A549 (cell line): ENCODE measurements at regions not wholly inside any gene's neighbourhood (a gene's known extent, or its start where the extent isn't known, plus 50 kb on each side); places are given as distances from the start of the nearest gene placed in this dataset.

Source experiments
- ATAC-seq, 2 experiments: fragments of 200-7000 bp in 1 of 2; fragments of >200 bp in 1 of 2; cut with Nextera tagmentation in 1 of 2; cut with Tn5 transposase in 1 of 2; 3 replicates each; pipeline versions ENCODE4 v1.8.0 to v1.9.1; 2018 to 2020; ENCODE audit warnings: mild to moderate bottlenecking in 1 of 2, moderate library complexity in 1 of 2
- CTCF ChIA-PET: fragments of 300-600 bp; sonication (Branson Sonifier 250); formaldehyde crosslinking; extraction: SDS; loops from one replicate; lab custom pipeline; 2021; ENCODE audit warnings: antibody characterized with exemption, inconsistent platforms; lab: Yijun Ruan, JAX
- POLR2A ChIA-PET: fragments of 350-600 bp; formaldehyde crosslinking; extraction: SDS; loops from one replicate; lab custom pipeline; 2021; ENCODE audit warnings: antibody characterized with exemption, inconsistent platforms; lab: Yijun Ruan, JAX
- DNase-seq, 2 experiments: peaks; one replicate each; pipeline versions ENCODE4 v3.0.0 to v3.0.0-alpha.2; 2011 to 2016; ENCODE audit warnings: low read depth in 1 of 2, low spot score in 1 of 2
- FAIRE-seq: peaks from 2 replicates; lab custom pipeline; 2011; peaks lifted over from hg19 to GRCh38; lab: Jason Lieb, UNC
- H3K27ac ChIP-seq, 2 experiments: fragments of >200 bp; sonication (Bioruptor Twin); formaldehyde crosslinking; 3 replicates each; pipeline ENCODE4 v1.5.1; 2016 to 2017
- H3K4me1 ChIP-seq: fragments of >200 bp; sonication (Bioruptor Twin); formaldehyde crosslinking; 3 replicates; pipeline ENCODE4 v1.6.1; 2016
- H3K4me2 ChIP-seq: fragments of >200 bp; sonication (Bioruptor Twin); formaldehyde crosslinking; 3 replicates; pipeline ENCODE4 v1.6.1; 2016
- H3K4me3 ChIP-seq: fragments of >200 bp; sonication (Bioruptor Twin); formaldehyde crosslinking; 3 replicates; pipeline ENCODE4 v1.5.1; 2016
- H3K9me3 ChIP-seq: fragments of >200 bp; sonication (Bioruptor Twin); formaldehyde crosslinking; 3 replicates; pipeline ENCODE4 v1.6.1; 2016
- ATOH8 ChIP-seq: fragments of 250-450 bp; sonication (Bioruptor Pico); IDR thresholded peaks from 2 replicates; pipeline ENCODE4 v1.5.0; 2020; ENCODE audit warnings: low read depth, mild to moderate bottlenecking, moderate library complexity
- BCL3 ChIP-seq: fragments of >200 bp; sonication (Bioruptor Twin); formaldehyde crosslinking; IDR thresholded peaks from 3 replicates; pipeline ENCODE4 v1.6.1; 2016
- CBX2 ChIP-seq: fragments of 200-600 bp; sonication (generic); IDR thresholded peaks from 2 replicates; pipeline ENCODE4 v1.6.1; 2016; ENCODE audit warnings: low read depth, mild to moderate bottlenecking, borderline replicate concordance
- CTCF ChIP-seq: fragments of >200 bp; sonication (Bioruptor Twin); formaldehyde crosslinking; IDR thresholded peaks from 3 replicates; pipeline ENCODE4 v1.5.1; 2016
- E2F6 ChIP-seq: IDR thresholded peaks from 2 replicates; pipeline ENCODE4 v1.6.1; 2012; ENCODE audit warnings: low read depth, borderline replicate concordance
- EHF ChIP-seq: fragments of 250-450 bp; sonication (Bioruptor Pico); IDR thresholded peaks from 2 replicates; pipeline ENCODE4 v1.5.0; 2020; ENCODE audit warnings: mild to moderate bottlenecking
- EHMT2 ChIP-seq: fragments of 200-600 bp; sonication (generic); IDR thresholded peaks from 2 replicates; pipeline ENCODE4 v1.6.1; 2016; ENCODE audit warnings: antibody characterized with exemption, low read depth, mild to moderate bottlenecking, moderate library complexity
- ESRRA ChIP-seq: fragments of 150-350 bp; IDR thresholded peaks from 2 replicates; pipeline ENCODE4 v1.6.1; 2014; ENCODE audit warnings: mild to moderate bottlenecking, low read length, borderline replicate concordance
- FOSB ChIP-seq: fragments of 250-450 bp; sonication (Bioruptor Pico); IDR thresholded peaks from 2 replicates; pipeline ENCODE4 v1.5.0; 2020; ENCODE audit warnings: mild to moderate bottlenecking, moderate library complexity
- FOSL2 ChIP-seq, 2 experiments: fragments of 450-650 bp in 1 of 2; fragments of >200 bp in 1 of 2; sonication (Bioruptor Twin) in 1 of 2; formaldehyde crosslinking; IDR thresholded peaks; 2 replicates each; pipeline versions ENCODE4 v1.5.0 to v1.6.1; 2016 to 2020; ENCODE audit warnings: mild to moderate bottlenecking in 1 of 2, moderate library complexity in 1 of 2
- GATA3 ChIP-seq: IDR thresholded peaks from 2 replicates; pipeline ENCODE4 v1.6.1; 2012; ENCODE audit warnings: borderline replicate concordance
- HDAC2 ChIP-seq: fragments of 200-600 bp; sonication (generic); IDR thresholded peaks from 2 replicates; pipeline ENCODE4 v1.6.1; 2016
- HES2 ChIP-seq: fragments of >200 bp; sonication (Bioruptor Twin); formaldehyde crosslinking; IDR thresholded peaks from 2 replicates; pipeline ENCODE4 v1.6.1; 2016
- HEYL ChIP-seq: fragments of 250-450 bp; sonication (Bioruptor Pico); IDR thresholded peaks from 2 replicates; pipeline ENCODE4 v1.8.0; 2021; ENCODE audit warnings: mild to moderate bottlenecking, moderate library complexity
- HMGXB4 ChIP-seq: fragments of 250-450 bp; sonication (Bioruptor Pico); IDR thresholded peaks from 2 replicates; pipeline ENCODE4 v1.5.0; 2021; ENCODE audit warnings: mild to moderate bottlenecking, moderate library complexity, borderline replicate concordance
- HOXA7 ChIP-seq: fragments of 250-450 bp; sonication (Bioruptor Pico); IDR thresholded peaks from 2 replicates; pipeline ENCODE4 v1.5.0; 2020; ENCODE audit warnings: mild to moderate bottlenecking, moderate library complexity
- JUN ChIP-seq, 2 experiments: fragments of >200 bp; sonication (Bioruptor Twin); formaldehyde crosslinking; IDR thresholded peaks; 2 replicates in 1 of 2; 3 replicates in 1 of 2; pipeline ENCODE4 v1.6.1; 2016 to 2017
- JUNB ChIP-seq: fragments of >200 bp; sonication (Bioruptor Twin); formaldehyde crosslinking; IDR thresholded peaks from 2 replicates; pipeline ENCODE4 v1.6.1; 2016
- KDM1A ChIP-seq: fragments of 200-600 bp; sonication (generic); IDR thresholded peaks from 2 replicates; pipeline ENCODE4 v1.6.1; 2016; ENCODE audit warnings: low read depth, mild to moderate bottlenecking
- KDM5A ChIP-seq: fragments of 200-600 bp; sonication (generic); IDR thresholded peaks from 2 replicates; pipeline ENCODE4 v1.6.1; 2016; ENCODE audit warnings: antibody characterized with exemption, mild to moderate bottlenecking
- MAZ ChIP-seq: fragments of 150-350 bp; IDR thresholded peaks from 2 replicates; pipeline ENCODE4 v1.6.1; 2014; ENCODE audit warnings: antibody characterized with exemption, low read depth, low read length, borderline replicate concordance
- MYC ChIP-seq: IDR thresholded peaks from 2 replicates; pipeline ENCODE4 v1.6.1; 2012; ENCODE audit warnings: mild to moderate bottlenecking, inconsistent platforms, low read length, improper control_type of control experiment, borderline replicate concordance
- PBX3 ChIP-seq: IDR thresholded peaks from 2 replicates; pipeline ENCODE4 v1.6.1; 2012
- PHF8 ChIP-seq: fragments of 200-600 bp; sonication (generic); IDR thresholded peaks from 2 replicates; pipeline ENCODE4 v1.6.1; 2016; ENCODE audit warnings: low read depth, mild to moderate bottlenecking, antibody characterized with exemption, moderate library complexity, borderline replicate concordance
- POLR2A ChIP-seq: IDR thresholded peaks from 2 replicates; pipeline ENCODE4 v1.6.1; 2012; ENCODE audit warnings: mild to moderate bottlenecking, low read length
- RFX5 ChIP-seq: fragments of 450-650 bp; IDR thresholded peaks from 2 replicates; pipeline ENCODE4 v1.7.1; 2014; ENCODE audit warnings: antibody characterized with exemption, mild to moderate bottlenecking, moderate library complexity
- TFCP2L1 ChIP-seq: fragments of 250-450 bp; sonication (Bioruptor Pico); IDR thresholded peaks from 2 replicates; pipeline ENCODE4 v1.5.0; 2021; ENCODE audit warnings: mild to moderate bottlenecking
- TP53 ChIP-seq: fragments of 250-450 bp; sonication (Bioruptor Pico); IDR thresholded peaks from 2 replicates; pipeline ENCODE4 v1.5.0; 2021; ENCODE audit warnings: mild to moderate bottlenecking, moderate library complexity
- USF2 ChIP-seq: fragments of 450-650 bp; IDR thresholded peaks from 2 replicates; pipeline ENCODE4 v1.6.1; 2014; ENCODE audit warnings: antibody characterized with exemption
- ZNF302 ChIP-seq: fragments of 250-450 bp; sonication (Bioruptor Pico); IDR thresholded peaks from 2 replicates; pipeline ENCODE4 v1.9.0; 2021; ENCODE audit warnings: inconsistent platforms, mild to moderate bottlenecking, moderate library complexity
- ZSCAN20 ChIP-seq: fragments of 250-450 bp; sonication (Bioruptor Pico); IDR thresholded peaks from 2 replicates; pipeline ENCODE4 v1.8.0; 2022; ENCODE audit warnings: mild to moderate bottlenecking, moderate library complexity
- WGBS: methylation state at CpG from one replicate; pipeline ENCODE4 v1.1.6; 2017; ENCODE audit errors: missing lambda C conversion rate; 5-methylcytosine and 5-hydroxymethylcytosine counted together

GRCh38 chr10:121032460-121032859, 181.3 kb downstream of the WDR11 start:
- no peak overlapping the region for H3K4me2 ChIP-seq
- ChIA-PET POLR2A (no interaction called here), CTCF (interaction anchor here (0.6 kb wide), 1 partner anchor 553 kb away, joined by 3 read pairs; no protein-coding TSS in a partner anchor)
- WGBS: 14% methylated on average over 3 of the region's 3 CpGs
- ATAC-seq (no peak), DNase-seq (no peak), FAIRE-seq (no peak)
- H3K9me3 ChIP-seq: no peaks in the 10 kb centered on the region
- H3K4me3 ChIP-seq: no peak overlapping the region
- no peak overlapping the region for H3K27ac ChIP-seq
- no peaks in the 10 kb centered on the region for H3K4me1 ChIP-seq
- TF ChIP-seq ZSCAN20 (CRISPR knock-in tag) (no peak), ATOH8 (CRISPR knock-in tag) (no peak), ESRRA (no peak), BCL3 (no peak), MYC (no peak), KDM5A (no peak), FOSL2 (IDR thresholded peaks at IDR 0.05) (no peak), FOSL2 (CRISPR knock-in tag; IDR thresholded peaks at IDR 0.05) (no peak), CBX2 (no peak), USF2 (no peak), E2F6 (no peak), GATA3 (no peak), JUNB (no peak), JUN (IDR thresholded peaks at IDR 0.05) (no peak), HEYL (CRISPR knock-in tag) (no peak), HDAC2 (no peak), ZNF302 (no peak), TP53 (CRISPR knock-in tag) (no peak), FOSB (CRISPR knock-in tag) (no peak), RFX5 (no peak), KDM1A (no peak)

GRCh38 chr10:121033366-121033765, 182.2 kb downstream of the WDR11 start:
- no peak overlapping the region for H3K4me3 ChIP-seq
- FAIRE-seq: no peak
- WGBS: 9% methylated on average over 3 of the region's 3 CpGs
- ChIA-PET CTCF (no interaction called here), POLR2A (no interaction called here)
- no peaks in the 10 kb centered on the region for H3K4me1 ChIP-seq
- no peaks in the 10 kb centered on the region for H3K9me3 ChIP-seq
- no peak overlapping the region for H3K27ac ChIP-seq
- no peak for ATAC-seq
- DNase-seq: no peak
- H3K4me2 ChIP-seq: no peak overlapping the region
- TF ChIP-seq HOXA7 (CRISPR knock-in tag) (no peak), TFCP2L1 (CRISPR knock-in tag) (no peak), MAZ (no peak), EHMT2 (no peak), POLR2A (no peak), PHF8 (no peak), CTCF (no peak), ZSCAN20 (CRISPR knock-in tag) (no peak), HES2 (no peak), EHF (CRISPR knock-in tag) (no peak), KDM5A (no peak), HMGXB4 (CRISPR knock-in tag) (no peak), PBX3 (no peak)
